Lower lobe of right lung (tissue), 2 donors: ENCODE measurements at regions not wholly inside any gene's neighbourhood (a gene's known extent, or its start where the extent isn't known, plus 50 kb on each side); places are given as distances from the start of the nearest gene placed in this dataset.

Experiments used
- ATAC-seq, 2 donors: fragments of 200-7000 bp; cut with Tn5 transposase; one replicate each; pipeline ENCODE4 v1.9.1; 2020 to 2022; ENCODE audit warnings: mild to moderate bottlenecking in 2 of 2, moderate library complexity in 2 of 2
- DNase-seq: peaks from one replicate; pipeline ENCODE4 v3.0.0-alpha.2; 2020
- H3K27ac ChIP-seq: fragments of 200-600 bp; one replicate; pipeline ENCODE4 v1.8.0; 2022
- H3K27me3 ChIP-seq: fragments of 200-600 bp; one replicate; pipeline ENCODE4 v1.8.0; 2022; ENCODE audit warnings: low read depth
- H3K36me3 ChIP-seq: fragments of 200-600 bp; one replicate; pipeline ENCODE4 v1.8.0; 2022; ENCODE audit warnings: mild to moderate bottlenecking
- H3K4me1 ChIP-seq: fragments of 200-600 bp; one replicate; pipeline ENCODE4 v1.8.0; 2022
- H3K4me3 ChIP-seq: fragments of 200-600 bp; one replicate; pipeline ENCODE4 v1.8.0; 2022; ENCODE audit warnings: mild to moderate bottlenecking
- H3K9me3 ChIP-seq: fragments of 200-600 bp; one replicate; pipeline ENCODE4 v1.8.0; 2022
- intact Hi-C: fragments of 100-400 bp; cut with DNase I; formaldehyde crosslinking; loops from one replicate; pipeline ENCODE4 v1.11.0; 2022
- TF ChIP-seq, protein P1 (sequence below): fragments of 200-600 bp; IDR thresholded peaks from one replicate; pipeline ENCODE4 v1.8.0; 2022; ENCODE audit warnings: antibody characterized with exemption, mild to moderate bottlenecking
- donor health status: DM: no; HTN: yes; CAD: no; lungs with severe emphysema.

DNA sequence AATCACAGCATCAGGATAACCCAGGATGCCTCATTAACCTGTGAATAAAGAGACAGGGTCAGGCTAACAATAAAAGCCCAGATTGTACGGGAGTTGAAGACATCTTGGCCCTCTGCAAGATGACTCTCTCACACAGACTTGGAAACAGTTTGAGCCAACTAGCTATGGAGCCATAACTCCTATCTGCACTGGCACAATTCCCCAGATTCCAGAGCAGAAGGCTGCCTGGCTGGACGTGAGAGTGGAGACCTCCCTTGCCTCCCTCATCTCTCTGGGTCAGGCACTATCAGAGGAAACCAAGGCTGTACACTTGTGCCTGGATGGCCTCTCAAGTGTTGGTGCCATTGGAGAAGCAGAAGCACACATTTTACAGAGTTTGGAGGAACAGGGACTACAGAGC is 312.6 kb downstream of the THBS2 start:
- ATAC-seq, result no peak
- TF ChIP-seq, protein P1, sequence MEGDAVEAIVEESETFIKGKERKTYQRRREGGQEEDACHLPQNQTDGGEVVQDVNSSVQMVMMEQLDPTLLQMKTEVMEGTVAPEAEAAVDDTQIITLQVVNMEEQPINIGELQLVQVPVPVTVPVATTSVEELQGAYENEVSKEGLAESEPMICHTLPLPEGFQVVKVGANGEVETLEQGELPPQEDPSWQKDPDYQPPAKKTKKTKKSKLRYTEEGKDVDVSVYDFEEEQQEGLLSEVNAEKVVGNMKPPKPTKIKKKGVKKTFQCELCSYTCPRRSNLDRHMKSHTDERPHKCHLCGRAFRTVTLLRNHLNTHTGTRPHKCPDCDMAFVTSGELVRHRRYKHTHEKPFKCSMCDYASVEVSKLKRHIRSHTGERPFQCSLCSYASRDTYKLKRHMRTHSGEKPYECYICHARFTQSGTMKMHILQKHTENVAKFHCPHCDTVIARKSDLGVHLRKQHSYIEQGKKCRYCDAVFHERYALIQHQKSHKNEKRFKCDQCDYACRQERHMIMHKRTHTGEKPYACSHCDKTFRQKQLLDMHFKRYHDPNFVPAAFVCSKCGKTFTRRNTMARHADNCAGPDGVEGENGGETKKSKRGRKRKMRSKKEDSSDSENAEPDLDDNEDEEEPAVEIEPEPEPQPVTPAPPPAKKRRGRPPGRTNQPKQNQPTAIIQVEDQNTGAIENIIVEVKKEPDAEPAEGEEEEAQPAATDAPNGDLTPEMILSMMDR, result no peak
- DNase-seq, result no peak

DNA sequence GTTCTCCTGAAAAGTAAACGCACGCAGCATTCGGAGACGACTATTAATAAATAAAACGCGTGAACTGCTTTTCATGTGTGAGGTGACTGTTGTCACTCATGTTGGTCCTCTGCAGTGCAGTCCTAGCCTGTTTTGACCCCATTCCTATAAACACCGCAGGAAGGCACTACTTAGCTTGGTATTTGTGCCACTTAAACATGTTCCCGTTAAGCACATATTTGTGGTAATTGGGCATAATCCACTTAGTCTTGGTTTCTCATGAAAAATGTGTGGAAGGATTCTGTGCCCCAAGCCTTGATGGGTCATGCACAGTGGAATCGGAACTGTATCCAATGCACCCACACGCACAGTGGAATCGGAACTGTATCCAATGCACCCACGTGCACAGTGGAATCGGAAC is 313.9 kb downstream of the THBS2 start:
- Histone ChIP-seq H3K9me3 (no peaks in the 10 kb centered on the region), H3K4me1 (no peaks in the 10 kb centered on the region), H3K36me3 (no peaks in the 10 kb centered on the region), H3K27ac (no peak overlapping the region), H3K27me3 (peaks cover 2% of the 10 kb centered on the region), H3K4me3 (no peak overlapping the region)
- no peak for DNase-seq
- intact Hi-C loops, result no loop called here
- TF ChIP-seq, protein P1, result no peak
- ATAC-seq, result no peak

More for the DNA sequence above, 312.6 kb downstream of the THBS2 start:
- Histone ChIP-seq H3K9me3 (no peaks in the 10 kb centered on the region), H3K4me3 (no peak overlapping the region), H3K4me1 (no peaks in the 10 kb centered on the region), H3K36me3 (no peaks in the 10 kb centered on the region), H3K27me3 (peaks cover 2% of the 10 kb centered on the region), H3K27ac (no peak overlapping the region)
- intact Hi-C loops, result no loop called here

DNA sequence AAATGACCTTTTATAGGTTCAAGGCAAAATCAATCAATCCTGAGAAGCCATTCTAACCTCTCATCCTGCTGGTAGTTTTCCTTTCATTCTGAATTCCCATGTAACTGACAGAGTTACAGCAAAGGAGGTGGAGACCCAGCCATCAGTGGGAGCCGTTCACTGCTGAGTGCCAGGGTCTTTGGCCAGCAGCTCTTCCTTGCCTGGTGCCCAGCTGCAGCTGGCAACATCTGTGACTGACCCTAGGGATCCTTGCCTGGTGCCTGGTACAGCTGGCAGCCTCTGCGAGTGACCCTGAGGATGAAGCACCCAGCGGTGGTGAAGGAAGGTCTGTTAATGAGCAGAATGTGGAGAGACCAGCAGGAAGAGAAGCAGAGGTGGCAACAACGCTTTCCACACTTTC is 314.6 kb downstream of the THBS2 start:
- peaks cover 2% of the 10 kb centered on the region for H3K27me3 ChIP-seq
- no peaks in the 10 kb centered on the region for H3K4me1 ChIP-seq
- ATAC-seq, result no peak
- intact Hi-C loops, result no loop called here
- no peaks in the 10 kb centered on the region for H3K36me3 ChIP-seq
- DNase-seq, result no peak
- H3K4me3 ChIP-seq, result no peak overlapping the region
- H3K9me3 ChIP-seq, result no peaks in the 10 kb centered on the region
- H3K27ac ChIP-seq, result no peak overlapping the region
- TF ChIP-seq, protein P1, result no peak

DNA sequence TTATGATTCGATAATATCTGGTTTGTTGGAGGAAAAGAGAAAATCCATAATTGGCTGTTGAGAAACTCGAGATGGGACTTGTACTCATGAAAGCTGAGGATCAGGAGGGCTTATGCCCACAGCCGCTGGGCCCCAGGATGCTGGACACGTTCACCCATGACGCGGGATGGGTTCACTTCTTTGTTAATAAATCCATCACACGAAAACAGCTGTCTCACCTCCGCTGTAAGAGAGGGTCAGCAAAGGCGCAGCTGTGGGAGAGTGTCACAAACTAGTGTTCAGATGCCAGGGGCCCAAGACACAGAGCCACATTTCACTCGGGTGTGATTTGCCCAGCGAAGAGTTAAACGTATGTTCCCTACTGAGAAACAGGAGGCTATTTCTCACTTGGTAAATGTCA is 315.1 kb downstream of the THBS2 start:
- TF ChIP-seq, protein P1, result no peak
- DNase-seq (no peak), ATAC-seq (no peak)
- Histone ChIP-seq H3K36me3 (no peaks in the 10 kb centered on the region), H3K9me3 (no peaks in the 10 kb centered on the region), H3K4me1 (no peaks in the 10 kb centered on the region), H3K4me3 (no peak overlapping the region), H3K27me3 (peaks cover 2% of the 10 kb centered on the region), H3K27ac (no peak overlapping the region)
- intact Hi-C loops, result no loop called here

DNA sequence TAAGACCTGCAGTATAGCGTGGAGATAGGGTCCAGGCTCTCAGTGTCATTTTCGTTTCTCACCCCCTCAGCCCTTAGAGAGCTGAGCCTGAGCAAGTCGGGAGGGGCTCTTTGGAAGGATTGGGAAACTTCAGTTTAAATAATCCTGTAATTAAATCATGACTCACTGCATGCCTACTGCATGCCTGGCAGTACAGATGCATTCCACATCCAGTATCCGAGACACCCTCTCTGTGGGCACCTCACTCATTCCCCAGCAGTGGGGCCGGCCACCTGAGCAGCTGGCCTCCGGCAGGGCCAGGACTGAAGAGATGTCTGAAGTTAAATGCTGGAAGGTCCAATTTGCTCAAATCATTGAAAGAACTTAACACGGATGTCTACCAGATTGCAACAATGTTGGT is 316.6 kb downstream of the THBS2 start:
- intact Hi-C loops, result no loop called here
- no peaks in the 10 kb centered on the region for H3K4me1 ChIP-seq
- no peaks in the 10 kb centered on the region for H3K36me3 ChIP-seq
- no peaks in the 10 kb centered on the region for H3K9me3 ChIP-seq
- no peak overlapping the region for H3K4me3 ChIP-seq
- TF ChIP-seq, protein P1, result no peak
- no peak overlapping the region for H3K27ac ChIP-seq
- peaks cover 2% of the 10 kb centered on the region for H3K27me3 ChIP-seq
- no peak for ATAC-seq
- DNase-seq, result no peak

DNA sequence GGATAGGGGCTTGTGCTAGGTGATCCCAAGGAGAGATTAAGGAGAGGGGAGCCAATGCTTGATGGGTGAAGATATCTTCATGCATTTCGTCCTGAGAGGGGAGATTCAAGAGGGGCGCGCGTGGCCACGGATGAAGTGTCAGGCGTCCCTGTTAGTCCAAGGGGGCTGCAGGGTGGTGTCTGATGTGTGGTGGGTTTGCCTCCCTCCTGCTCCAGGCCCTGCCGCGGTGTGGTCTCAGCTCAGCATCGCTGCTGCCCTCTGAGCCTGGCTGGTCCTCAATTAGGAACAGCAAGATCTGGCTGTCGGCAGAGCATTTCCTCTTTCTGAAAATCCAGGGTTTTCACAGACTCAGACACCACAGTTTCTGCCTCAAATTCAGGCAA is 318.0 kb downstream of the THBS2 start:
- H3K36me3 ChIP-seq, result no peaks in the 10 kb centered on the region
- H3K4me1 ChIP-seq, result no peaks in the 10 kb centered on the region
- intact Hi-C loops, result no loop called here
- no peak for DNase-seq
- ATAC-seq, result no peak
- no peak overlapping the region for H3K4me3 ChIP-seq
- peaks cover 2% of the 10 kb centered on the region for H3K27me3 ChIP-seq
- no peaks in the 10 kb centered on the region for H3K9me3 ChIP-seq
- TF ChIP-seq, protein P1, result no peak
- no peak overlapping the region for H3K27ac ChIP-seq
